Lower leg skin (tissue), 3 donors: ENCODE measurements at regions not wholly inside any gene's neighbourhood (a gene's known extent, or its start where the extent isn't known, plus 50 kb on each side); places are given as distances from the start of the nearest gene placed in this dataset.

ENCODE experiments used
- CTCF ChIP-seq, 3 donors: fragments of 450-650 bp; IDR thresholded peaks; one replicate each; pipeline ENCODE4 v1.5.1; 2016; ENCODE audit warnings: antibody characterized with exemption in 3 of 3, mild to moderate bottlenecking in 3 of 3, moderate library complexity in 2 of 3
- POLR2A ChIP-seq, 2 donors: fragments of 450-650 bp; IDR thresholded peaks; one replicate each; pipeline ENCODE4 v1.6.1; 2016 to 2017; ENCODE audit warnings: antibody characterized with exemption in 2 of 2, mild to moderate bottlenecking in 1 of 2, moderate library complexity in 1 of 2

GRCh38 chr7:130900471-130901076 is 166.6 kb upstream of the KLF14 start:
- TF ChIP-seq CTCF (IDR thresholded peaks at IDR 0.05): no peak
- TF ChIP-seq POLR2A (IDR thresholded peaks at IDR 0.05): no peak
